ENCODE measurements at regions not wholly inside any gene's neighbourhood (a gene's known extent, or its start where the extent isn't known, plus 50 kb on each side); places are given as distances from the start of the nearest gene placed in this dataset.

GRCh38 chr9:104984542-104984941 lies 56.6 kb upstream of the ABCA1 start:
- no peak overlapping the region for H3K27ac ChIP-seq
- intact Hi-C loops (cut with DNase I): no loop called here

DNA sequence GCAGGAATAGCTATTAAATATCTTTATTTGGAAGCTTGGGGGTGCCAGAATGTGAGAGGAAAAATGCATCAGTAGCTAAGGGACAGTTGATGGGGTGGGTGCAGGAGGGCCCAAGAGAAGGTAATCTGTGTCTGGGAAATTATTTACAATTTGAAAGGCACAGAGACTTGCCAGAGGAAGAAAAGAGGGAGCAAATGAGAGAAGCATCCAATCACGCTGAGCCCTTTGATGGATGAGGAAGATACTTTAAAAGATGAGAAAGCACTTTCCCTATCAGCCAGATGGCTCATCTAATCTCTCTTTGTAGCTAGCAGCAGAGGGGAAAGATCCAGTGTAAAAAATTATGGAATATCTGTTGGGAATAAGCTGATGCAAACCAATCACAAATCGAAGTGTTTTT lies 57.0 kb upstream of the ABCA1 start:
- Histone ChIP-seq H3K9me3 (no peaks in the 10 kb centered on the region), H3K4me1 (no peaks in the 10 kb centered on the region), H3K36me3 (no peaks in the 10 kb centered on the region), H3K9ac (ENCODE audit: low read depth in 2 of 2, low read length in 2 of 2) (no peak overlapping the region), H3K27me3 (no peaks in the 10 kb centered on the region), H3K4me3 (no peak overlapping the region), H3K27ac (no peak overlapping the region)
- TF ChIP-seq CTCF (IDR thresholded peaks at IDR 0.05): no peak
- no peak for DNase-seq
- intact Hi-C loops (cut with DNase I): no loop called here

More at GRCh38 chr9:104984542-104984941, 56.6 kb upstream of the ABCA1 start:
- Histone ChIP-seq H3K9ac (ENCODE audit: low read depth in 2 of 2, low read length in 2 of 2) (no peak overlapping the region), H3K4me1 (no peaks in the 10 kb centered on the region), H3K27me3 (no peaks in the 10 kb centered on the region), H3K4me3 (no peak overlapping the region), H3K9me3 (no peaks in the 10 kb centered on the region), H3K36me3 (no peaks in the 10 kb centered on the region)
- TF ChIP-seq CTCF (IDR thresholded peaks at IDR 0.05): no peak
- no peak for DNase-seq

- Histone ChIP-seq H3K27me3 (no peaks in the 10 kb centered on the region), H3K36me3 (no peaks in the 10 kb centered on the region), H3K9ac (ENCODE audit: low read depth in 2 of 2, low read length in 2 of 2) (no peak overlapping the region), H3K4me1 (peaks cover 7% of the 10 kb centered on the region), H3K27ac (no peak overlapping the region), H3K9me3 (no peaks in the 10 kb centered on the region), H3K4me3 (no peak overlapping the region)
- no peak for TF ChIP-seq CTCF (IDR thresholded peaks at IDR 0.05)
- no peak for DNase-seq
- intact Hi-C loops (cut with DNase I): no loop called here
These were observed 58.1 kb upstream of the ABCA1 start for GRCh38 chr9:104986096-104986495.

DNA sequence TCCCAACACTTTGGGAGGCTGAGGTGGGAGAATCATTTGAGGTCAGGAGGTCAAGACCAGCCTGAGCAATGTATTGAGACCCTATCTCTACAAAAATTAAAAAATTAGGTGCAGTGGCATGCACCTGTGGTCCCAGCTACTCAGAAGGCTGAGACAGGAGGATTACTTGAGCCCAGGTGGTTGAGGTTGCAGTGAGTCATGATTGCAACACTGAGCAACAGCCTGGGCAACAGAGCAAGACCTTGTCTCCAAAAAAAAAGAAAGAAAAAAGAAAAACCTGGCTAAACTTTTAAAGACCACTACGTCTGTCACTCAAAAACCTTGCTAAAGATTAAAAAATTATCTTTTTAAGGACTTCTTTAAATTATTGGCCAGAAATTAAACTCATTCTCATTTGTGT lies 59.8 kb upstream of the ABCA1 start:
- H3K36me3 ChIP-seq: no peaks in the 10 kb centered on the region
- H3K9ac ChIP-seq (ENCODE audit: low read depth in 2 of 2, low read length in 2 of 2): no peak overlapping the region
- H3K4me1 ChIP-seq: peaks cover 11% of the 10 kb centered on the region
- no peaks in the 10 kb centered on the region for H3K27me3 ChIP-seq
- no peaks in the 10 kb centered on the region for H3K9me3 ChIP-seq
- no peak overlapping the region for H3K27ac ChIP-seq
- H3K4me3 ChIP-seq: no peak overlapping the region
- no peak for DNase-seq
- TF ChIP-seq CTCF (IDR thresholded peaks at IDR 0.05): no peak
- intact Hi-C loops (cut with DNase I): no loop called here

- no peak for TF ChIP-seq CTCF (IDR thresholded peaks at IDR 0.05)
- intact Hi-C loops (cut with DNase I): no loop called here
- no peaks in the 10 kb centered on the region for H3K9me3 ChIP-seq
- no peak overlapping the region for H3K9ac ChIP-seq (ENCODE audit: low read depth in 2 of 2, low read length in 2 of 2)
- no peaks in the 10 kb centered on the region for H3K36me3 ChIP-seq
- peaks cover 11% of the 10 kb centered on the region for H3K4me1 ChIP-seq
- no peaks in the 10 kb centered on the region for H3K27me3 ChIP-seq
- no peak for DNase-seq
- H3K27ac ChIP-seq: no peak overlapping the region
- H3K4me3 ChIP-seq: no peak overlapping the region
These were observed 60.6 kb upstream of the ABCA1 start for GRCh38 chr9:104988539-104988938.

All from colonic mucosa (tissue), 4 donors.